Calu3 (cell line): ENCODE measurements at regions not wholly inside any gene's neighbourhood (a gene's known extent, or its start where the extent isn't known, plus 50 kb on each side); places are given as distances from the start of the nearest gene placed in this dataset.

ENCODE experiments used
- BruUV-seq: library from RNA; stranded (reverse); fragments of 400-500 nt; replicated peaks from 2 replicates; lab custom pipeline; 2021; lab: Mats Ljungman, UMichigan
- CTCF ChIA-PET: fragments of 300-600 bp; sonication (Branson Sonifier 250); formaldehyde crosslinking; loops from one replicate; lab custom pipeline; 2022; ENCODE audit warnings: antibody characterized with exemption; lab: Charles Lee
- DNase-seq: peaks from one replicate; pipeline ENCODE4 v3.0.0; 2022
- H3K27ac Mint-ChIP-seq: one replicate; pipeline ENCODE4 v1.8.0; 2022; ENCODE audit warnings: mixed read lengths; ENCODE audit not compliant: unreplicated experiment
- H3K27me3 Mint-ChIP-seq: one replicate; pipeline ENCODE4 v1.8.0; 2022; ENCODE audit warnings: mixed read lengths; ENCODE audit not compliant: unreplicated experiment
- H3K36me3 Mint-ChIP-seq: one replicate; pipeline ENCODE4 v1.8.0; 2022; ENCODE audit warnings: mild to moderate bottlenecking, moderate library complexity, mixed read lengths; ENCODE audit not compliant: insufficient read depth, unreplicated experiment
- H3K4me1 Mint-ChIP-seq: one replicate; pipeline ENCODE4 v1.8.0; 2022; ENCODE audit warnings: mild to moderate bottlenecking, low read depth, mixed read lengths; ENCODE audit not compliant: unreplicated experiment
- H3K4me3 Mint-ChIP-seq: one replicate; pipeline ENCODE4 v1.8.0; 2022; ENCODE audit warnings: mild to moderate bottlenecking, low read depth, moderate library complexity, mixed read lengths; ENCODE audit not compliant: unreplicated experiment
- H3K9me3 Mint-ChIP-seq: one replicate; pipeline ENCODE4 v1.8.0; 2022; ENCODE audit warnings: low read depth, mixed read lengths; ENCODE audit not compliant: unreplicated experiment
- CTCF ChIP-seq: fragments of 200-600 bp; IDR thresholded peaks from one replicate; pipeline ENCODE4 v1.8.0; 2022; ENCODE audit warnings: antibody characterized with exemption; ENCODE audit not compliant: unreplicated experiment
- intact Hi-C: fragments of 100-400 bp; cut with micrococcal nuclease; formaldehyde crosslinking; loops from one replicate; pipeline ENCODE4 v1.10.0; 2022; ENCODE audit not compliant: unreplicated experiment

- Mint-ChIP-seq H3K4me3 (no peak overlapping the region), H3K4me1 (no peaks in the 10 kb centered on the region), H3K27me3 (peaks cover 6% of the 10 kb centered on the region), H3K36me3 (no peaks in the 10 kb centered on the region), H3K27ac (no peak overlapping the region), H3K9me3 (no peaks in the 10 kb centered on the region)
- intact Hi-C loops = no loop called here
- no TSS peak for BruUV-seq
- CTCF ChIA-PET = no interaction called here
- TF ChIP-seq CTCF = no peak
- DNase-seq = no peak
These were observed 173.9 kb upstream of the FAM78B start for GRCh38 chr1:166340709-166341108.

- no peak overlapping the region for H3K4me3 Mint-ChIP-seq
These were observed 176.5 kb upstream of the FAM78B start for GRCh38 chr1:166343276-166343675.

GRCh38 chr1:166350490-166350889 is 183.7 kb upstream of the FAM78B start:
- Mint-ChIP-seq H3K36me3 (no peaks in the 10 kb centered on the region), H3K4me1 (no peaks in the 10 kb centered on the region), H3K9me3 (no peaks in the 10 kb centered on the region), H3K27me3 (no peaks in the 10 kb centered on the region), H3K27ac (no peak overlapping the region), H3K4me3 (no peak overlapping the region)
- TF ChIP-seq CTCF = no peak
- CTCF ChIA-PET = no interaction called here
- no TSS peak for BruUV-seq
- DNase-seq = no peak
- intact Hi-C loops = no loop called here

More at GRCh38 chr1:166343276-166343675, 176.5 kb upstream of the FAM78B start:
- intact Hi-C loops = no loop called here
- no TSS peak for BruUV-seq
- Mint-ChIP-seq H3K27ac (no peak overlapping the region), H3K4me1 (no peaks in the 10 kb centered on the region), H3K9me3 (no peaks in the 10 kb centered on the region), H3K27me3 (no peaks in the 10 kb centered on the region), H3K36me3 (no peaks in the 10 kb centered on the region)
- CTCF ChIA-PET = no interaction called here
- no peak for DNase-seq
- TF ChIP-seq CTCF = no peak

- no peak for TF ChIP-seq CTCF
- CTCF ChIA-PET = no interaction called here
- Mint-ChIP-seq H3K27me3 (no peaks in the 10 kb centered on the region), H3K4me3 (no peak overlapping the region), H3K4me1 (no peaks in the 10 kb centered on the region), H3K9me3 (no peaks in the 10 kb centered on the region), H3K36me3 (no peaks in the 10 kb centered on the region), H3K27ac (no peak overlapping the region)
- intact Hi-C loops = no loop called here
- no TSS peak for BruUV-seq
- DNase-seq = no peak
These were observed 184.9 kb upstream of the FAM78B start for GRCh38 chr1:166351676-166352075.
